Smooth muscle cell (in vitro differentiated cells): ENCODE measurements at regions not wholly inside any gene's neighbourhood (a gene's known extent, or its start where the extent isn't known, plus 50 kb on each side); places are given as distances from the start of the nearest gene placed in this dataset.

ENCODE experiments used
- DNase-seq: peaks from one replicate; lab custom pipeline; 2025; ENCODE audit not compliant: unreplicated experiment; lab: John Stamatoyannopoulos, UW
- H2AFZ ChIP-seq: fragments of 200-600 bp; sonication (generic); 2 replicates; pipeline ENCODE4 v1.6.0; 2016; ENCODE audit warnings: antibody characterized with exemption, low read depth, mild to moderate bottlenecking
- H3F3A ChIP-seq: fragments of 200-600 bp; sonication (generic); 2 replicates; pipeline ENCODE4 v1.6.0; 2017; ENCODE audit warnings: antibody characterized with exemption, low read depth
- H3K27ac ChIP-seq: fragments of 200-600 bp; sonication (generic); 2 replicates; pipeline ENCODE4 v1.5.1; 2016; ENCODE audit warnings: low read depth, mild to moderate bottlenecking
- H3K27me3 ChIP-seq: fragments of 200-600 bp; sonication (generic); 2 replicates; pipeline ENCODE4 v1.6.1; 2016; ENCODE audit warnings: low read depth, mild to moderate bottlenecking
- H3K36me3 ChIP-seq: fragments of 200-600 bp; sonication (generic); 2 replicates; pipeline ENCODE4 v1.5.1; 2016; ENCODE audit warnings: low read depth
- H3K4me1 ChIP-seq: fragments of 200-600 bp; sonication (generic); 2 replicates; pipeline ENCODE4 v1.5.1; 2016; ENCODE audit warnings: low read depth
- H3K4me2 ChIP-seq: fragments of 200-600 bp; sonication (generic); 2 replicates; pipeline ENCODE4 v1.6.0; 2016; ENCODE audit warnings: mild to moderate bottlenecking
- H3K4me3 ChIP-seq: fragments of 200-600 bp; sonication (generic); 2 replicates; pipeline ENCODE4 v1.5.1; 2016; ENCODE audit warnings: mild to moderate bottlenecking
- H3K79me2 ChIP-seq: fragments of 200-600 bp; sonication (generic); 2 replicates; pipeline ENCODE4 v1.6.0; 2016; ENCODE audit warnings: low read depth, mild to moderate bottlenecking
- H3K9ac ChIP-seq: fragments of 200-600 bp; sonication (generic); 2 replicates; pipeline ENCODE4 v1.6.0; 2016; ENCODE audit warnings: low read depth
- H3K9me3 ChIP-seq: fragments of 200-600 bp; sonication (generic); replicated peaks from 2 replicates; pipeline ENCODE4 v1.5.1; 2016; ENCODE audit warnings: low read depth
- H4K20me1 ChIP-seq: fragments of 200-600 bp; sonication (generic); 2 replicates; pipeline ENCODE4 v1.6.0; 2016; ENCODE audit warnings: low read depth
- CTCF ChIP-seq: fragments of 200-600 bp; sonication (generic); IDR thresholded peaks from 2 replicates; pipeline ENCODE4 v1.5.1; 2017; ENCODE audit warnings: borderline replicate concordance, mild to moderate bottlenecking, antibody characterized with exemption; ENCODE audit not compliant: insufficient read depth, poor library complexity, severe bottlenecking
- WGBS: methylation state at CpG from one replicate; pipeline ENCODE4 v1.1.7; 2016; ENCODE audit warnings: low lambda C conversion rate; 5-methylcytosine and 5-hydroxymethylcytosine counted together

GRCh38 chr3:148034353-148034752 is 625.2 kb downstream of the ZIC1 start:
- H3K9me3 ChIP-seq = no peaks in the 10 kb centered on the region
- TF ChIP-seq CTCF = no peak
- H2AFZ ChIP-seq = no peak overlapping the region
- no peaks in the 10 kb centered on the region for H3K36me3 ChIP-seq
- 65% methylated on average over 3 of the region's 3 CpGs for WGBS
- no peaks in the 10 kb centered on the region for H3K4me1 ChIP-seq
- no peak overlapping the region for H3K9ac ChIP-seq
- H3K4me2 ChIP-seq = no peak overlapping the region
- H3F3A ChIP-seq = no peaks in the 10 kb centered on the region
- DNase-seq = no peak
- H3K27me3 ChIP-seq = no peaks in the 10 kb centered on the region
- no peaks in the 10 kb centered on the region for H4K20me1 ChIP-seq
- H3K27ac ChIP-seq = no peak overlapping the region
- H3K4me3 ChIP-seq = no peak overlapping the region
- no peaks in the 10 kb centered on the region for H3K79me2 ChIP-seq

- H3K4me2 ChIP-seq = no peak overlapping the region
- no peak overlapping the region for H3K4me3 ChIP-seq
- 66% methylated on average over 5 of the region's 5 CpGs for WGBS
- DNase-seq = no peak
- H3K27ac ChIP-seq = no peak overlapping the region
- H3K79me2 ChIP-seq = no peaks in the 10 kb centered on the region
- H3F3A ChIP-seq = no peaks in the 10 kb centered on the region
- no peak overlapping the region for H3K9ac ChIP-seq
- no peak overlapping the region for H2AFZ ChIP-seq
- H3K4me1 ChIP-seq = no peaks in the 10 kb centered on the region
- no peaks in the 10 kb centered on the region for H3K27me3 ChIP-seq
- H3K36me3 ChIP-seq = no peaks in the 10 kb centered on the region
- H4K20me1 ChIP-seq = no peaks in the 10 kb centered on the region
- TF ChIP-seq CTCF = no peak
- no peaks in the 10 kb centered on the region for H3K9me3 ChIP-seq
These were observed 627.2 kb downstream of the ZIC1 start for GRCh38 chr3:148036331-148036876.

- Histone ChIP-seq H3K4me2 (no peak overlapping the region), H3K4me1 (no peaks in the 10 kb centered on the region), H4K20me1 (no peaks in the 10 kb centered on the region), H3K9me3 (no peaks in the 10 kb centered on the region), H3K27me3 (no peaks in the 10 kb centered on the region), H3F3A (no peaks in the 10 kb centered on the region), H3K79me2 (no peaks in the 10 kb centered on the region), H3K4me3 (no peak overlapping the region), H3K27ac (no peak overlapping the region), H3K36me3 (no peaks in the 10 kb centered on the region), H3K9ac (no peak overlapping the region), H2AFZ (no peak overlapping the region)
- no peak for DNase-seq
- WGBS = 83% methylated on average over 6 of the region's 6 CpGs
- TF ChIP-seq CTCF = no peak
These were observed 633.7 kb downstream of the ZIC1 start for GRCh38 chr3:148042663-148043445.

GRCh38 chr3:148044151-148044550 is 635.0 kb downstream of the ZIC1 start:
- Histone ChIP-seq H3K4me3 (no peak overlapping the region), H3K4me2 (no peak overlapping the region), H4K20me1 (no peaks in the 10 kb centered on the region), H3K36me3 (no peaks in the 10 kb centered on the region), H3K27ac (no peak overlapping the region), H3F3A (no peaks in the 10 kb centered on the region), H3K4me1 (no peaks in the 10 kb centered on the region), H3K9ac (no peak overlapping the region), H3K9me3 (no peaks in the 10 kb centered on the region), H3K27me3 (no peaks in the 10 kb centered on the region), H3K79me2 (no peaks in the 10 kb centered on the region), H2AFZ (no peak overlapping the region)
- no peak for DNase-seq
- TF ChIP-seq CTCF = no peak
- 86% methylated on average over 1 of the region's 1 CpG for whole genome bisulfite sequencing
